Activated CD4-positive, alpha-beta T cell treated with anti-CD3 and anti-CD28 coated beads, Interleukin-10, Interleukin-2, amounts not matched to agents 100 ng/mL and 50 ng/mL, durations not matched to agents 16 hours and 8 hours (primary cell): ENCODE measurements at regions not wholly inside any gene's neighbourhood (a gene's known extent, or its start where the extent isn't known, plus 50 kb on each side); places are given as distances from the start of the nearest gene placed in this dataset.

Experiments
- DNase-seq: peaks from one replicate; pipeline ENCODE4 v3.0.0-alpha.2; 2020

- no peak for DNase-seq
These were observed 87.4 kb upstream of the SALL3 start for GRCh38 chr18:78892177-78892576.

GRCh38 chr18:78892721-78893120 is 86.9 kb upstream of the SALL3 start:
- no peak for DNase-seq

- DNase-seq = no peak
These were observed 86.2 kb upstream of the SALL3 start for GRCh38 chr18:78893281-78894032.

GRCh38 chr18:78894033-78894305 is 85.6 kb upstream of the SALL3 start:
- no peak for DNase-seq

- no peak for DNase-seq
These were observed 84.2 kb upstream of the SALL3 start for GRCh38 chr18:78895207-78896001.

GRCh38 chr18:78896111-78896905 is 83.3 kb upstream of the SALL3 start:
- no peak for DNase-seq

GRCh38 chr18:78898066-78898465 is 81.6 kb upstream of the SALL3 start:
- no peak for DNase-seq

GRCh38 chr18:78898635-78899034 is 81.0 kb upstream of the SALL3 start:
- no peak for DNase-seq

- no peak for DNase-seq
These were observed 80.4 kb upstream of the SALL3 start for GRCh38 chr18:78899241-78899640.

- DNase-seq = no peak
These were observed 78.4 kb upstream of the SALL3 start for GRCh38 chr18:78900938-78901909.

- no peak for DNase-seq
These were observed 77.5 kb upstream of the SALL3 start for GRCh38 chr18:78901923-78902794.

GRCh38 chr18:78902795-78903435 is 76.7 kb upstream of the SALL3 start:
- no peak for DNase-seq

- DNase-seq = no peak
These were observed 76.0 kb upstream of the SALL3 start for GRCh38 chr18:78903436-78904178.

GRCh38 chr18:78904179-78904531 is 75.5 kb upstream of the SALL3 start:
- DNase-seq = no peak

GRCh38 chr18:78905334-78905733 is 74.3 kb upstream of the SALL3 start:
- DNase-seq = no peak

- DNase-seq = no peak
These were observed 73.6 kb upstream of the SALL3 start for GRCh38 chr18:78906066-78906465.

GRCh38 chr18:78908462-78909260 is 71.0 kb upstream of the SALL3 start:
- no peak for DNase-seq

GRCh38 chr18:78911751-78912283 is 67.8 kb upstream of the SALL3 start:
- DNase-seq = no peak

- no peak for DNase-seq
These were observed 67.3 kb upstream of the SALL3 start for GRCh38 chr18:78912336-78912735.
